ENCODE measurements at regions not wholly inside any gene's neighbourhood (a gene's known extent, or its start where the extent isn't known, plus 50 kb on each side); places are given as distances from the start of the nearest gene placed in this dataset.

DNA sequence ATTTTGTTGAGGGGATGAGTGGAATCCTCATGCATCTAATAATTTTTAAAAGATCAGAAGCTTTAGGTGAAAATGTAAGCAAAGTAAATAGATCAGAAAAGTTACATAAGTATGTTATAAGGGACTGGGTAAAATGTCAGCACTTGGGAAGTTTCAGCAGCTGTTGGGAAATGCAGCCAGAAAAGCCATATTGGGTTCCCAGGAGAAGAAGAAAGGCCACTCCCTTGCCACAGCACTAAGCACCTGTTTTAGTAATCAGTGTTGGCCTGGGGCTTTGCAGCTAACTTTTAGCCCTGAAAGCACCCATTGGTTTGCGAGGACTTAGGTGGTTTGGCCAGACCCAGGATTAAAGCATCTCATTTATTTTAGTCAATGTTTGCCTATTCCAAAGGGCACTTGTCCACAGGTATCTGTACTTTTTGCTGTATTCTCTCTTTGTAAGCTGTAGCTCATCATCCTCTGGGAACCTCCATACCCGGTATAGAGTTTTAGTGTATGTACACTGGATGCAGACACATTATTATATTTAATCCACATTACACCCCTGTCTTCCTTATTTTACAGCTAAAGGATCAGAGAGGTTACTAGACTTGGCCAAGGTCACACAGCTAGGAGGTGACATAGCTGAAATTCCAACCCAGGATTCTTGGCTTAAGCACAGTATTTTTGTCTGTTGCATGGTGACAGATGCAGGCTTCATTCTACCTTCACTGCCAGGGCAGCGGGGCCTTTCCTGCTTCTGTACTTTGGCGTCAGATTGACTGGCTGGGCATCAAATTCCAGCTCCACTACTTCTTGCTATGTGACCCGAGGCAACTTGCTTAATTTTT, 127.7 kb upstream of the SESN3 start:
- TF ChIP-seq ZFP30 (CRISPR knock-in tag; IDR thresholded peaks at IDR 0.05) (no peak), RARB (CRISPR knock-in tag; IDR thresholded peaks at IDR 0.05) (no peak), OSR1 (CRISPR knock-in tag; IDR thresholded peaks at IDR 0.05) (no peak), ZC3H10 (CRISPR knock-in tag; IDR thresholded peaks at IDR 0.05) (no peak), BACH2 (CRISPR knock-in tag; IDR thresholded peaks at IDR 0.05; ENCODE audit: borderline replicate concordance) (no peak), ZFP3 (CRISPR knock-in tag; IDR thresholded peaks at IDR 0.05) (no peak), ZNF8 (CRISPR knock-in tag; IDR thresholded peaks at IDR 0.05) (no peak), ESRRG (CRISPR knock-in tag; IDR thresholded peaks at IDR 0.05) (no peak), SNAI2 (CRISPR knock-in tag; IDR thresholded peaks at IDR 0.05) (no peak)
- TF ChIP-seq, protein P1, sequence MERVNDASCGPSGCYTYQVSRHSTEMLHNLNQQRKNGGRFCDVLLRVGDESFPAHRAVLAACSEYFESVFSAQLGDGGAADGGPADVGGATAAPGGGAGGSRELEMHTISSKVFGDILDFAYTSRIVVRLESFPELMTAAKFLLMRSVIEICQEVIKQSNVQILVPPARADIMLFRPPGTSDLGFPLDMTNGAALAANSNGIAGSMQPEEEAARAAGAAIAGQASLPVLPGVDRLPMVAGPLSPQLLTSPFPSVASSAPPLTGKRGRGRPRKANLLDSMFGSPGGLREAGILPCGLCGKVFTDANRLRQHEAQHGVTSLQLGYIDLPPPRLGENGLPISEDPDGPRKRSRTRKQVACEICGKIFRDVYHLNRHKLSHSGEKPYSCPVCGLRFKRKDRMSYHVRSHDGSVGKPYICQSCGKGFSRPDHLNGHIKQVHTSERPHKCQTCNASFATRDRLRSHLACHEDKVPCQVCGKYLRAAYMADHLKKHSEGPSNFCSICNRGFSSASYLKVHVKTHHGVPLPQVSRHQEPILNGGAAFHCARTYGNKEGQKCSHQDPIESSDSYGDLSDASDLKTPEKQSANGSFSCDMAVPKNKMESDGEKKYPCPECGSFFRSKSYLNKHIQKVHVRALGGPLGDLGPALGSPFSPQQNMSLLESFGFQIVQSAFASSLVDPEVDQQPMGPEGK (CRISPR knock-in tag; IDR thresholded peaks at IDR 0.05; ENCODE audit: borderline replicate concordance) = no peak
- TF ChIP-seq, protein P2, sequence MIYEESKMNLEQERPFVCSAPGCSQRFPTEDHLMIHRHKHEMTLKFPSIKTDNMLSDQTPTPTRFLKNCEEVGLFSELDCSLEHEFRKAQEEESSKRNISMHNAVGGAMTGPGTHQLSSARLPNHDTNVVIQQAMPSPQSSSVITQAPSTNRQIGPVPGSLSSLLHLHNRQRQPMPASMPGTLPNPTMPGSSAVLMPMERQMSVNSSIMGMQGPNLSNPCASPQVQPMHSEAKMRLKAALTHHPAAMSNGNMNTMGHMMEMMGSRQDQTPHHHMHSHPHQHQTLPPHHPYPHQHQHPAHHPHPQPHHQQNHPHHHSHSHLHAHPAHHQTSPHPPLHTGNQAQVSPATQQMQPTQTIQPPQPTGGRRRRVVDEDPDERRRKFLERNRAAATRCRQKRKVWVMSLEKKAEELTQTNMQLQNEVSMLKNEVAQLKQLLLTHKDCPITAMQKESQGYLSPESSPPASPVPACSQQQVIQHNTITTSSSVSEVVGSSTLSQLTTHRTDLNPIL (CRISPR knock-in tag; IDR thresholded peaks at IDR 0.05; ENCODE audit: low read depth) = no peak
- TF ChIP-seq, protein P3, sequence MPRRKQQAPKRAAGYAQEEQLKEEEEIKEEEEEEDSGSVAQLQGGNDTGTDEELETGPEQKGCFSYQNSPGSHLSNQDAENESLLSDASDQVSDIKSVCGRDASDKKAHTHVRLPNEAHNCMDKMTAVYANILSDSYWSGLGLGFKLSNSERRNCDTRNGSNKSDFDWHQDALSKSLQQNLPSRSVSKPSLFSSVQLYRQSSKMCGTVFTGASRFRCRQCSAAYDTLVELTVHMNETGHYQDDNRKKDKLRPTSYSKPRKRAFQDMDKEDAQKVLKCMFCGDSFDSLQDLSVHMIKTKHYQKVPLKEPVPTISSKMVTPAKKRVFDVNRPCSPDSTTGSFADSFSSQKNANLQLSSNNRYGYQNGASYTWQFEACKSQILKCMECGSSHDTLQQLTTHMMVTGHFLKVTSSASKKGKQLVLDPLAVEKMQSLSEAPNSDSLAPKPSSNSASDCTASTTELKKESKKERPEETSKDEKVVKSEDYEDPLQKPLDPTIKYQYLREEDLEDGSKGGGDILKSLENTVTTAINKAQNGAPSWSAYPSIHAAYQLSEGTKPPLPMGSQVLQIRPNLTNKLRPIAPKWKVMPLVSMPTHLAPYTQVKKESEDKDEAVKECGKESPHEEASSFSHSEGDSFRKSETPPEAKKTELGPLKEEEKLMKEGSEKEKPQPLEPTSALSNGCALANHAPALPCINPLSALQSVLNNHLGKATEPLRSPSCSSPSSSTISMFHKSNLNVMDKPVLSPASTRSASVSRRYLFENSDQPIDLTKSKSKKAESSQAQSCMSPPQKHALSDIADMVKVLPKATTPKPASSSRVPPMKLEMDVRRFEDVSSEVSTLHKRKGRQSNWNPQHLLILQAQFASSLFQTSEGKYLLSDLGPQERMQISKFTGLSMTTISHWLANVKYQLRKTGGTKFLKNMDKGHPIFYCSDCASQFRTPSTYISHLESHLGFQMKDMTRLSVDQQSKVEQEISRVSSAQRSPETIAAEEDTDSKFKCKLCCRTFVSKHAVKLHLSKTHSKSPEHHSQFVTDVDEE (CRISPR knock-in tag; IDR thresholded peaks at IDR 0.05) = no peak

Measured in SK-N-SH treated with all-trans-retinoic acid at 6 μM for 48 hours (cell line).